ENCODE measurements at regions not wholly inside any gene's neighbourhood (a gene's known extent, or its start where the extent isn't known, plus 50 kb on each side); places are given as distances from the start of the nearest gene placed in this dataset.

DNA sequence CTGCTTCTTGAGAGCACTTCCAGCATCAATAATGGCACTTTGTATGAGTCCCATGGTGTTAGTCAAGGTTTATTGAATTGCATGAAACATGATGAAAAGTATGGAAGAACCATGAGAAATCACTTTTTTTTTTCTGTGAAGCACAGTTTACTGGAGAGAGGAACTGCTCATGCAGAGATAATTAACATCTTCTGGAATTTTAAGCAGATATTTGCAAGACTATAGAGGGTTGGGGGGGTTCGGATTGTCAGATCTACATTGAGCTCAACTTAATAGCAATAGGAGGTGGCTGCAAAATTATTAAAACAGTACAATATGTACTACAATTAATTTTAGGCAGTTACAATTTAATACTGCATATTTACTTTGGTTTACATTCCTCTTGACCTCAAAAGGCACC lies 204.4 kb upstream of the CDH10 start:
- TF ChIP-seq EZH2phosphoT487 (IDR thresholded peaks at IDR 0.05; ENCODE audit: borderline replicate concordance, low read depth, low read length), result no peak
- TF ChIP-seq, protein P1, sequence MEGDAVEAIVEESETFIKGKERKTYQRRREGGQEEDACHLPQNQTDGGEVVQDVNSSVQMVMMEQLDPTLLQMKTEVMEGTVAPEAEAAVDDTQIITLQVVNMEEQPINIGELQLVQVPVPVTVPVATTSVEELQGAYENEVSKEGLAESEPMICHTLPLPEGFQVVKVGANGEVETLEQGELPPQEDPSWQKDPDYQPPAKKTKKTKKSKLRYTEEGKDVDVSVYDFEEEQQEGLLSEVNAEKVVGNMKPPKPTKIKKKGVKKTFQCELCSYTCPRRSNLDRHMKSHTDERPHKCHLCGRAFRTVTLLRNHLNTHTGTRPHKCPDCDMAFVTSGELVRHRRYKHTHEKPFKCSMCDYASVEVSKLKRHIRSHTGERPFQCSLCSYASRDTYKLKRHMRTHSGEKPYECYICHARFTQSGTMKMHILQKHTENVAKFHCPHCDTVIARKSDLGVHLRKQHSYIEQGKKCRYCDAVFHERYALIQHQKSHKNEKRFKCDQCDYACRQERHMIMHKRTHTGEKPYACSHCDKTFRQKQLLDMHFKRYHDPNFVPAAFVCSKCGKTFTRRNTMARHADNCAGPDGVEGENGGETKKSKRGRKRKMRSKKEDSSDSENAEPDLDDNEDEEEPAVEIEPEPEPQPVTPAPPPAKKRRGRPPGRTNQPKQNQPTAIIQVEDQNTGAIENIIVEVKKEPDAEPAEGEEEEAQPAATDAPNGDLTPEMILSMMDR (conservative IDR thresholded peaks at IDR 0.05; ENCODE audit: low read length), result no peak

Data from OCI-LY7 (cell line).